Activated CD4-positive, alpha-beta T cell treated with anti-CD3 and anti-CD28 coated beads for 4 hours (primary cell): ENCODE measurements at regions not wholly inside any gene's neighbourhood (a gene's known extent, or its start where the extent isn't known, plus 50 kb on each side); places are given as distances from the start of the nearest gene placed in this dataset.
A peak's percentile ranks its signal among the peaks of the same experiment; 100 is the strongest.

Experiments used
- DNase-seq, 2 donors: peaks; one replicate each; pipeline ENCODE4 v3.0.0-alpha.2; 2020

- DNase-seq = no peak
Measured at GRCh38 chr12:127539226-127539858, 727.6 kb upstream of the TMEM132C start.

- no peak for DNase-seq
Measured at GRCh38 chr12:127542391-127542790, 724.6 kb upstream of the TMEM132C start.

GRCh38 chr12:127542931-127543330, 724.0 kb upstream of the TMEM132C start:
- DNase-seq = no peak

GRCh38 chr12:127546721-127547505, 720.1 kb upstream of the TMEM132C start:
- DNase-seq = no peak

- DNase-seq = no peak
Measured at GRCh38 chr12:127548123-127548553, 718.8 kb upstream of the TMEM132C start.

- DNase-seq = no peak
Measured at GRCh38 chr12:127550271-127550670, 716.7 kb upstream of the TMEM132C start.

- no peak for DNase-seq
Measured at GRCh38 chr12:127552838-127553237, 714.1 kb upstream of the TMEM132C start.

GRCh38 chr12:127555071-127555470, 711.9 kb upstream of the TMEM132C start:
- DNase-seq = no peak

GRCh38 chr12:127556231-127556886, 710.6 kb upstream of the TMEM132C start:
- DNase-seq = no peak

- DNase-seq = no peak
Measured at GRCh38 chr12:127558361-127558760, 708.6 kb upstream of the TMEM132C start.

GRCh38 chr12:127559349-127560040, 707.5 kb upstream of the TMEM132C start:
- peak in 1 of 2 donors; percentile 33 for DNase-seq

- DNase-seq = no peak
Measured at GRCh38 chr12:127560041-127560478, 706.9 kb upstream of the TMEM132C start.

GRCh38 chr12:127562816-127563215, 704.2 kb upstream of the TMEM132C start:
- DNase-seq = no peak

- no peak for DNase-seq
Measured at GRCh38 chr12:127565241-127565640, 701.7 kb upstream of the TMEM132C start.

GRCh38 chr12:127567531-127567930, 699.4 kb upstream of the TMEM132C start:
- no peak for DNase-seq

- DNase-seq = no peak
Measured at GRCh38 chr12:127570387-127570786, 696.6 kb upstream of the TMEM132C start.

- DNase-seq = no peak
Measured at GRCh38 chr12:127570793-127571360, 696.1 kb upstream of the TMEM132C start.

GRCh38 chr12:127571578-127571977, 695.4 kb upstream of the TMEM132C start:
- no peak for DNase-seq

- no peak for DNase-seq
Measured at GRCh38 chr12:127579446-127579845, 687.5 kb upstream of the TMEM132C start.

- DNase-seq = no peak
Measured at GRCh38 chr12:127582074-127582473, 684.9 kb upstream of the TMEM132C start.

- DNase-seq = no peak
Measured at GRCh38 chr12:127583041-127583440, 683.9 kb upstream of the TMEM132C start.

GRCh38 chr12:127588249-127588648, 678.7 kb upstream of the TMEM132C start:
- no peak for DNase-seq

GRCh38 chr12:127589541-127589940, 677.4 kb upstream of the TMEM132C start:
- no peak for DNase-seq
